GM12874 (cell line): ENCODE measurements at regions not wholly inside any gene's neighbourhood (a gene's known extent, or its start where the extent isn't known, plus 50 kb on each side); places are given as distances from the start of the nearest gene placed in this dataset.

ENCODE experiments used
- CTCF ChIP-seq: IDR thresholded peaks from 2 replicates; pipeline ENCODE4 v1.5.1; 2011; ENCODE audit warnings: low read depth, mild to moderate bottlenecking, control low read depth, low read length, moderate library complexity; ENCODE audit not compliant: insufficient read depth

DNA sequence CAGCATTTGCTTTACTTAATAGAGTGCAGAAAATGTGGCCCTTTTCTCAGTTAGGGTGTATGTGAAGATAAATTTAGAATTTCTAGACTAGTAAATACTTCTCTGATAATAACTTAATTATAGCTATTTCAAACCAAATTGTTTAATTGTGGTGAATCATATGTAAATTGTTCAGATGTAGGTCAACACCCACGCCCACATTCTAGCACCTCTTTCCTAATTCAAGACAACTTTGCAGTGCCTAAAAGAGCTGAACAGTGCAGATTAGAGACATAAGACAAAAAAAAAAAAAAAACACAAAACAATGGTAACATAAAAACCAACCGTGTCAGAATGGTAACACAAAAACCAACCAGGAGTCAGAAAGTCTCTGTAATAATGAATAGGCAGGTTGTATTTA lies 758.3 kb downstream of the USP25 start:
- no peak for TF ChIP-seq CTCF

- no peak for TF ChIP-seq CTCF
Measured at GRCh38 chr21:16492356-16492755, 762.6 kb downstream of the USP25 start.

- no peak for TF ChIP-seq CTCF
Measured at GRCh38 chr21:16492892-16493291, 763.1 kb downstream of the USP25 start.

- TF ChIP-seq CTCF: no peak
Measured at GRCh38 chr21:16496609-16497008, 766.8 kb downstream of the USP25 start.

GRCh38 chr21:16500271-16500670 lies 770.5 kb downstream of the USP25 start:
- TF ChIP-seq CTCF: no peak

DNA sequence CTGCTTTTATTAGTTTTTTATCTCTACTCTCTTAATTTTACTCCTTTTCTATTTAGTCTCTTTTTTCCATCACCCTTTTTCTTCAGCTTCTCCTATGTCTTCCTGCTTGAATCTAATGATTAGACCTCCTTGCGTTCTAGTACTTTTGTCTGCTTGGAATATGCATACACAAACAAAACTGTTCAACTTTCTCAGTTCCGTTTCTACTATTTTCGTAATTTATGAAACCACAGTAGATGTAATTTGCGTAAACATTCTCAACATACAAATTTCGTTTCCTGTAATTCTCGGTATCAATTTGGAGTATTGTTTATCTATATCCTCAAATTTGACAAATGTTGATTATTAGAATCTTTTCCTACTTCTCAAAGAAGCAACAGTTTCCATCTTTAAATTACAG lies 772.5 kb downstream of the USP25 start:
- no peak for TF ChIP-seq CTCF

- TF ChIP-seq CTCF: no peak
Measured at GRCh38 chr21:16502897-16503296, 773.1 kb downstream of the USP25 start.

DNA sequence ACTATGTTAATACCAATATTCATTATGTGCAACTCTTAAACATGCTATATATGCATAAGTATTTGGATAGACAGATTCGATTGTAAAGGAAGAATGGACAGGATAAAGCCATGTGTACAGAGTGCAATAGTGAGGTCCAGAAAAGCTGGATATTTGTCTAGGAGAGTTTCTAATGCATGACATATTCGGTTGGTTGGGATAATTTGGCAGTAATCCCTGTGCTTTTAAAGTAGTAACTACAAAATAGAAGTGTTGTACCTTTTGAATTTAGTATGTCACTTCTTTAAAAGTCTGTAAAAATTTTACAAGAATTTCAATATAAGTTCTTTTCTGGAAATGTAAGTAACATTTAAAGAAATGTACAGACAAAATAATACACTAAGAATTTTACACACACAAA lies 774.5 kb downstream of the USP25 start:
- TF ChIP-seq CTCF: no peak
